WTC11 (cell line): ENCODE measurements at regions not wholly inside any gene's neighbourhood (a gene's known extent, or its start where the extent isn't known, plus 50 kb on each side); places are given as distances from the start of the nearest gene placed in this dataset.

Source experiments
- ATAC-seq: fragments of 200-7000 bp; cut with Tn5 transposase; 2 replicates; pipeline ENCODE4 v1.10.0; 2021; ENCODE audit warnings: mild to moderate bottlenecking, moderate library complexity
- CTCF ChIA-PET: fragments of 300-600 bp; sonication (Branson Sonifier 250); formaldehyde crosslinking; loops from one replicate; lab custom pipeline; 2021; ENCODE audit warnings: antibody characterized with exemption; lab: Charles Lee
- POLR2A ChIA-PET: fragments of 350-600 bp; sonication (Branson Sonifier 250); formaldehyde crosslinking; loops from one replicate; lab custom pipeline; 2021; ENCODE audit warnings: antibody characterized with exemption; lab: Charles Lee
- DNase-seq: peaks from one replicate; pipeline ENCODE4 v3.0.0; 2021; ENCODE audit warnings: low spot score
- H3K27ac Mint-ChIP-seq: 2 replicates; pipeline ENCODE4 v1.8.0; 2021; ENCODE audit warnings: mixed read lengths
- H3K27me3 Mint-ChIP-seq: 2 replicates; pipeline ENCODE4 v1.8.0; 2021; ENCODE audit warnings: low read depth, mild to moderate bottlenecking, moderate library complexity, mixed read lengths
- H3K36me3 Mint-ChIP-seq: 2 replicates; pipeline ENCODE4 v1.8.0; 2021; ENCODE audit warnings: mixed read lengths
- H3K4me1 Mint-ChIP-seq: 2 replicates; pipeline ENCODE4 v1.8.0; 2022; ENCODE audit warnings: mixed read lengths
- H3K4me3 Mint-ChIP-seq: 2 replicates; pipeline ENCODE4 v1.8.0; 2021; ENCODE audit warnings: mild to moderate bottlenecking, moderate library complexity, mixed read lengths
- H3K9me3 Mint-ChIP-seq: 2 replicates; pipeline ENCODE4 v1.8.0; 2021; ENCODE audit warnings: mixed read lengths
- GTF2I ChIP-seq: fragments of 250-450 bp; sonication (Bioruptor Pico); conservative IDR thresholded peaks from 2 replicates; pipeline ENCODE4 v1.4.0; 2021; ENCODE audit warnings: mild to moderate bottlenecking
- HMGA2 ChIP-seq: fragments of 250-450 bp; sonication (Bioruptor Pico); IDR thresholded peaks from 2 replicates; pipeline ENCODE4 v1.4.0; 2021; ENCODE audit warnings: mild to moderate bottlenecking, moderate library complexity
- JAZF1 ChIP-seq: fragments of 250-450 bp; sonication (Bioruptor Pico); IDR thresholded peaks from 2 replicates; pipeline ENCODE4 v1.9.0; 2021; ENCODE audit warnings: moderate library complexity, mild to moderate bottlenecking, inconsistent platforms
- MYBL2 ChIP-seq: sonication (generic); formaldehyde crosslinking; IDR thresholded peaks from 2 replicates; pipeline ENCODE4 v1.8.1; 2023; ENCODE audit warnings: mild to moderate bottlenecking, moderate library complexity, missing genetic modification reagents
- PRRX2 ChIP-seq: fragments of 250-450 bp; sonication (Bioruptor Pico); IDR thresholded peaks from 2 replicates; pipeline ENCODE4 v1.8.0; 2021; ENCODE audit warnings: mild to moderate bottlenecking
- RORB ChIP-seq: fragments of 250-450 bp; sonication (Bioruptor Pico); IDR thresholded peaks from 2 replicates; pipeline ENCODE4 v1.9.0; 2021; ENCODE audit warnings: mild to moderate bottlenecking
- SMAD4 ChIP-seq: sonication (generic); formaldehyde crosslinking; IDR thresholded peaks from 2 replicates; pipeline ENCODE4 v1.8.0; 2022; ENCODE audit warnings: mild to moderate bottlenecking, missing genetic modification reagents
- TCF7 ChIP-seq: sonication (generic); formaldehyde crosslinking; IDR thresholded peaks from 2 replicates; pipeline ENCODE4 v1.8.0; 2022; ENCODE audit warnings: mild to moderate bottlenecking, low read depth, missing genetic modification reagents, moderate library complexity
- ZNF138 ChIP-seq: sonication (generic); formaldehyde crosslinking; conservative IDR thresholded peaks from 2 replicates; pipeline ENCODE4 v1.8.1; 2022; ENCODE audit warnings: mild to moderate bottlenecking, moderate library complexity, missing genetic modification reagents
- ZNF232 ChIP-seq: sonication (generic); formaldehyde crosslinking; IDR thresholded peaks from 2 replicates; pipeline ENCODE4 v1.8.0; 2022; ENCODE audit warnings: mild to moderate bottlenecking, missing genetic modification reagents
- TF ChIP-seq, protein P1 (sequence below): sonication (generic); formaldehyde crosslinking; IDR thresholded peaks from 2 replicates; pipeline ENCODE4 v1.8.1; 2022; ENCODE audit warnings: low read depth, mild to moderate bottlenecking, moderate library complexity, missing genetic modification reagents, borderline replicate concordance
- TF ChIP-seq, protein P2 (sequence below): sonication (generic); formaldehyde crosslinking; IDR thresholded peaks from 2 replicates; pipeline ENCODE4 v1.8.0; 2022; ENCODE audit warnings: missing genetic modification reagents
- TF ChIP-seq, protein P3 (sequence below): sonication (generic); formaldehyde crosslinking; IDR thresholded peaks from 2 replicates; pipeline ENCODE4 v1.8.0; 2022; ENCODE audit warnings: mild to moderate bottlenecking, missing genetic modification reagents
- TF ChIP-seq, protein P4 (sequence below): sonication (generic); formaldehyde crosslinking; IDR thresholded peaks from 2 replicates; pipeline ENCODE4 v1.8.0; 2022; ENCODE audit warnings: mild to moderate bottlenecking, missing genetic modification reagents
- TF ChIP-seq, protein P5 (sequence below): sonication (generic); formaldehyde crosslinking; IDR thresholded peaks from 2 replicates; pipeline ENCODE4 v1.8.1; 2023; ENCODE audit warnings: mild to moderate bottlenecking, missing genetic modification reagents
- TF ChIP-seq, protein P6 (sequence below): sonication (generic); formaldehyde crosslinking; IDR thresholded peaks from 2 replicates; pipeline ENCODE4 v1.8.1; 2023; ENCODE audit warnings: mild to moderate bottlenecking, missing genetic modification reagents, borderline replicate concordance
- TF ChIP-seq, protein P7 (sequence below): fragments of 250-450 bp; sonication (Bioruptor Pico); IDR thresholded peaks from 2 replicates; pipeline ENCODE4 v2.1.2; 2022; ENCODE audit warnings: mild to moderate bottlenecking, moderate library complexity
- TF ChIP-seq, protein P8 (sequence below): sonication (generic); formaldehyde crosslinking; conservative IDR thresholded peaks from 2 replicates; pipeline ENCODE4 v1.8.1; 2023; ENCODE audit warnings: mild to moderate bottlenecking, low read depth, missing genetic modification reagents, moderate library complexity

DNA sequence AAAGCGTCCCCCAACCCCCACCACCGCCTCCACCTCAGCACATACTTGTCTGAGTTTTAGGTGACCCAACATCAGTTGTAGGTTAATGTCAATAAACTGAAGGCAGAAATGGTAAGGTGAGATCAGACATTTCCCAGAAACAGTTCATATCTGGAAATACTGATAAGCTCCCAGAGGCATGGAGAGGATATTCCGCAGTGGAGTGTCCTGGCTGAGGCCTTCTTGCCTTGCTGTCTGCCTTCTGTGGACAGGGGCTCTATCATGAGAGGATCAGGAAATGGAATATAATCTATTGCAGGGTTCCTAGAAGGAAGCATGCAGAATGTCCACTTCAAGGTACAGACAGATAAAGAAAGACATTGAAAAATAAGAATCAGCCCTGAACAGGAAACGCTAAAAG is 473.3 kb upstream of the MKI67 start:
- POLR2A ChIA-PET: no interaction called here
- CTCF ChIA-PET: no interaction called here
- Mint-ChIP-seq H3K4me1 (no peaks in the 10 kb centered on the region), H3K27ac (no peak overlapping the region), H3K4me3 (no peak overlapping the region), H3K36me3 (peaks cover 8% of the 10 kb centered on the region; the same call in 1 of the 2 replicates), H3K9me3 (peaks cover 19% of the 10 kb centered on the region)
- ATAC-seq: no peak
- TF ChIP-seq, protein P1, sequence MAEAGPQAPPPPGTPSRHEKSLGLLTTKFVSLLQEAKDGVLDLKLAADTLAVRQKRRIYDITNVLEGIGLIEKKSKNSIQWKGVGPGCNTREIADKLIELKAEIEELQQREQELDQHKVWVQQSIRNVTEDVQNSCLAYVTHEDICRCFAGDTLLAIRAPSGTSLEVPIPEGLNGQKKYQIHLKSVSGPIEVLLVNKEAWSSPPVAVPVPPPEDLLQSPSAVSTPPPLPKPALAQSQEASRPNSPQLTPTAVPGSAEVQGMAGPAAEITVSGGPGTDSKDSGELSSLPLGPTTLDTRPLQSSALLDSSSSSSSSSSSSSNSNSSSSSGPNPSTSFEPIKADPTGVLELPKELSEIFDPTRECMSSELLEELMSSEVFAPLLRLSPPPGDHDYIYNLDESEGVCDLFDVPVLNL (CRISPR knock-in tag): no peak
- TF ChIP-seq, protein P2, sequence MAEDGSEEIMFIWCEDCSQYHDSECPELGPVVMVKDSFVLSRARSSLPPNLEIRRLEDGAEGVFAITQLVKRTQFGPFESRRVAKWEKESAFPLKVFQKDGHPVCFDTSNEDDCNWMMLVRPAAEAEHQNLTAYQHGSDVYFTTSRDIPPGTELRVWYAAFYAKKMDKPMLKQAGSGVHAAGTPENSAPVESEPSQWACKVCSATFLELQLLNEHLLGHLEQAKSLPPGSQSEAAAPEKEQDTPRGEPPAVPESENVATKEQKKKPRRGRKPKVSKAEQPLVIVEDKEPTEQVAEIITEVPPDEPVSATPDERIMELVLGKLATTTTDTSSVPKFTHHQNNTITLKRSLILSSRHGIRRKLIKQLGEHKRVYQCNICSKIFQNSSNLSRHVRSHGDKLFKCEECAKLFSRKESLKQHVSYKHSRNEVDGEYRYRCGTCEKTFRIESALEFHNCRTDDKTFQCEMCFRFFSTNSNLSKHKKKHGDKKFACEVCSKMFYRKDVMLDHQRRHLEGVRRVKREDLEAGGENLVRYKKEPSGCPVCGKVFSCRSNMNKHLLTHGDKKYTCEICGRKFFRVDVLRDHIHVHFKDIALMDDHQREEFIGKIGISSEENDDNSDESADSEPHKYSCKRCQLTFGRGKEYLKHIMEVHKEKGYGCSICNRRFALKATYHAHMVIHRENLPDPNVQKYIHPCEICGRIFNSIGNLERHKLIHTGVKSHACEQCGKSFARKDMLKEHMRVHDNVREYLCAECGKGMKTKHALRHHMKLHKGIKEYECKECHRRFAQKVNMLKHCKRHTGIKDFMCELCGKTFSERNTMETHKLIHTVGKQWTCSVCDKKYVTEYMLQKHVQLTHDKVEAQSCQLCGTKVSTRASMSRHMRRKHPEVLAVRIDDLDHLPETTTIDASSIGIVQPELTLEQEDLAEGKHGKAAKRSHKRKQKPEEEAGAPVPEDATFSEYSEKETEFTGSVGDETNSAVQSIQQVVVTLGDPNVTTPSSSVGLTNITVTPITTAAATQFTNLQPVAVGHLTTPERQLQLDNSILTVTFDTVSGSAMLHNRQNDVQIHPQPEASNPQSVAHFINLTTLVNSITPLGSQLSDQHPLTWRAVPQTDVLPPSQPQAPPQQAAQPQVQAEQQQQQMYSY: no peak
- TF ChIP-seq, protein P3, sequence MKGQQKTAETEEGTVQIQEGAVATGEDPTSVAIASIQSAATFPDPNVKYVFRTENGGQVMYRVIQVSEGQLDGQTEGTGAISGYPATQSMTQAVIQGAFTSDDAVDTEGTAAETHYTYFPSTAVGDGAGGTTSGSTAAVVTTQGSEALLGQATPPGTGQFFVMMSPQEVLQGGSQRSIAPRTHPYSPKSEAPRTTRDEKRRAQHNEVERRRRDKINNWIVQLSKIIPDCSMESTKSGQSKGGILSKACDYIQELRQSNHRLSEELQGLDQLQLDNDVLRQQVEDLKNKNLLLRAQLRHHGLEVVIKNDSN: no peak
- TF ChIP-seq HMGA2 (CRISPR knock-in tag): no peak
- TF ChIP-seq, protein P4, sequence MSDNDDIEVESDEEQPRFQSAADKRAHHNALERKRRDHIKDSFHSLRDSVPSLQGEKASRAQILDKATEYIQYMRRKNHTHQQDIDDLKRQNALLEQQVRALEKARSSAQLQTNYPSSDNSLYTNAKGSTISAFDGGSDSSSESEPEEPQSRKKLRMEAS (CRISPR knock-in tag): no peak
- TF ChIP-seq TCF7 (CRISPR knock-in tag): no peak
- no peak for TF ChIP-seq SMAD4 (CRISPR knock-in tag)
- TF ChIP-seq RORB (CRISPR knock-in tag): no peak
- no peak for TF ChIP-seq ZNF232 (CRISPR knock-in tag)
- TF ChIP-seq JAZF1: no peak
- no peak for TF ChIP-seq MYBL2 (CRISPR knock-in tag)
- TF ChIP-seq, protein P5, sequence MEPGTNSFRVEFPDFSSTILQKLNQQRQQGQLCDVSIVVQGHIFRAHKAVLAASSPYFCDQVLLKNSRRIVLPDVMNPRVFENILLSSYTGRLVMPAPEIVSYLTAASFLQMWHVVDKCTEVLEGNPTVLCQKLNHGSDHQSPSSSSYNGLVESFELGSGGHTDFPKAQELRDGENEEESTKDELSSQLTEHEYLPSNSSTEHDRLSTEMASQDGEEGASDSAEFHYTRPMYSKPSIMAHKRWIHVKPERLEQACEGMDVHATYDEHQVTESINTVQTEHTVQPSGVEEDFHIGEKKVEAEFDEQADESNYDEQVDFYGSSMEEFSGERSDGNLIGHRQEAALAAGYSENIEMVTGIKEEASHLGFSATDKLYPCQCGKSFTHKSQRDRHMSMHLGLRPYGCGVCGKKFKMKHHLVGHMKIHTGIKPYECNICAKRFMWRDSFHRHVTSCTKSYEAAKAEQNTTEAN: no peak
- TF ChIP-seq, protein P6, sequence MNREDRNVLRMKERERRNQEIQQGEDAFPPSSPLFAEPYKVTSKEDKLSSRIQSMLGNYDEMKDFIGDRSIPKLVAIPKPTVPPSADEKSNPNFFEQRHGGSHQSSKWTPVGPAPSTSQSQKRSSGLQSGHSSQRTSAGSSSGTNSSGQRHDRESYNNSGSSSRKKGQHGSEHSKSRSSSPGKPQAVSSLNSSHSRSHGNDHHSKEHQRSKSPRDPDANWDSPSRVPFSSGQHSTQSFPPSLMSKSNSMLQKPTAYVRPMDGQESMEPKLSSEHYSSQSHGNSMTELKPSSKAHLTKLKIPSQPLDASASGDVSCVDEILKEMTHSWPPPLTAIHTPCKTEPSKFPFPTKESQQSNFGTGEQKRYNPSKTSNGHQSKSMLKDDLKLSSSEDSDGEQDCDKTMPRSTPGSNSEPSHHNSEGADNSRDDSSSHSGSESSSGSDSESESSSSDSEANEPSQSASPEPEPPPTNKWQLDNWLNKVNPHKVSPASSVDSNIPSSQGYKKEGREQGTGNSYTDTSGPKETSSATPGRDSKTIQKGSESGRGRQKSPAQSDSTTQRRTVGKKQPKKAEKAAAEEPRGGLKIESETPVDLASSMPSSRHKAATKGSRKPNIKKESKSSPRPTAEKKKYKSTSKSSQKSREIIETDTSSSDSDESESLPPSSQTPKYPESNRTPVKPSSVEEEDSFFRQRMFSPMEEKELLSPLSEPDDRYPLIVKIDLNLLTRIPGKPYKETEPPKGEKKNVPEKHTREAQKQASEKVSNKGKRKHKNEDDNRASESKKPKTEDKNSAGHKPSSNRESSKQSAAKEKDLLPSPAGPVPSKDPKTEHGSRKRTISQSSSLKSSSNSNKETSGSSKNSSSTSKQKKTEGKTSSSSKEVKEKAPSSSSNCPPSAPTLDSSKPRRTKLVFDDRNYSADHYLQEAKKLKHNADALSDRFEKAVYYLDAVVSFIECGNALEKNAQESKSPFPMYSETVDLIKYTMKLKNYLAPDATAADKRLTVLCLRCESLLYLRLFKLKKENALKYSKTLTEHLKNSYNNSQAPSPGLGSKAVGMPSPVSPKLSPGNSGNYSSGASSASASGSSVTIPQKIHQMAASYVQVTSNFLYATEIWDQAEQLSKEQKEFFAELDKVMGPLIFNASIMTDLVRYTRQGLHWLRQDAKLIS (CRISPR knock-in tag): no peak
- TF ChIP-seq, protein P7, sequence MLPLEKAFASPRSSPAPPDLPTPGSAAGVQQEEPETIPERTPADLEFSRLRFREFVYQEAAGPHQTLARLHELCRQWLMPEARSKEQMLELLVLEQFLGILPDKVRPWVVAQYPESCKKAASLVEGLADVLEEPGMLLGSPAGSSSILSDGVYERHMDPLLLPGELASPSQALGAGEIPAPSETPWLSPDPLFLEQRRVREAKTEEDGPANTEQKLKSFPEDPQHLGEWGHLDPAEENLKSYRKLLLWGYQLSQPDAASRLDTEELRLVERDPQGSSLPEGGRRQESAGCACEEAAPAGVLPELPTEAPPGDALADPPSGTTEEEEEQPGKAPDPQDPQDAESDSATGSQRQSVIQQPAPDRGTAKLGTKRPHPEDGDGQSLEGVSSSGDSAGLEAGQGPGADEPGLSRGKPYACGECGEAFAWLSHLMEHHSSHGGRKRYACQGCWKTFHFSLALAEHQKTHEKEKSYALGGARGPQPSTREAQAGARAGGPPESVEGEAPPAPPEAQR (CRISPR knock-in tag): no peak
- no peak for TF ChIP-seq PRRX2 (CRISPR knock-in tag)
- no peak for TF ChIP-seq ZNF138 (CRISPR knock-in tag)
- no peak for TF ChIP-seq GTF2I (CRISPR knock-in tag)
- TF ChIP-seq, protein P8, sequence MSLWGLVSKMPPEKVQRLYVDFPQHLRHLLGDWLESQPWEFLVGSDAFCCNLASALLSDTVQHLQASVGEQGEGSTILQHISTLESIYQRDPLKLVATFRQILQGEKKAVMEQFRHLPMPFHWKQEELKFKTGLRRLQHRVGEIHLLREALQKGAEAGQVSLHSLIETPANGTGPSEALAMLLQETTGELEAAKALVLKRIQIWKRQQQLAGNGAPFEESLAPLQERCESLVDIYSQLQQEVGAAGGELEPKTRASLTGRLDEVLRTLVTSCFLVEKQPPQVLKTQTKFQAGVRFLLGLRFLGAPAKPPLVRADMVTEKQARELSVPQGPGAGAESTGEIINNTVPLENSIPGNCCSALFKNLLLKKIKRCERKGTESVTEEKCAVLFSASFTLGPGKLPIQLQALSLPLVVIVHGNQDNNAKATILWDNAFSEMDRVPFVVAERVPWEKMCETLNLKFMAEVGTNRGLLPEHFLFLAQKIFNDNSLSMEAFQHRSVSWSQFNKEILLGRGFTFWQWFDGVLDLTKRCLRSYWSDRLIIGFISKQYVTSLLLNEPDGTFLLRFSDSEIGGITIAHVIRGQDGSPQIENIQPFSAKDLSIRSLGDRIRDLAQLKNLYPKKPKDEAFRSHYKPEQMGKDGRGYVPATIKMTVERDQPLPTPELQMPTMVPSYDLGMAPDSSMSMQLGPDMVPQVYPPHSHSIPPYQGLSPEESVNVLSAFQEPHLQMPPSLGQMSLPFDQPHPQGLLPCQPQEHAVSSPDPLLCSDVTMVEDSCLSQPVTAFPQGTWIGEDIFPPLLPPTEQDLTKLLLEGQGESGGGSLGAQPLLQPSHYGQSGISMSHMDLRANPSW: no peak
- TF ChIP-seq, all 79 proteins: peak for 0
- no peaks in the 10 kb centered on the region for H3K27me3 Mint-ChIP-seq
- no peak for DNase-seq
